ENCODE measurements at regions not wholly inside any gene's neighbourhood (a gene's known extent, or its start where the extent isn't known, plus 50 kb on each side); places are given as distances from the start of the nearest gene placed in this dataset.

- TF ChIP-seq, protein P1, sequence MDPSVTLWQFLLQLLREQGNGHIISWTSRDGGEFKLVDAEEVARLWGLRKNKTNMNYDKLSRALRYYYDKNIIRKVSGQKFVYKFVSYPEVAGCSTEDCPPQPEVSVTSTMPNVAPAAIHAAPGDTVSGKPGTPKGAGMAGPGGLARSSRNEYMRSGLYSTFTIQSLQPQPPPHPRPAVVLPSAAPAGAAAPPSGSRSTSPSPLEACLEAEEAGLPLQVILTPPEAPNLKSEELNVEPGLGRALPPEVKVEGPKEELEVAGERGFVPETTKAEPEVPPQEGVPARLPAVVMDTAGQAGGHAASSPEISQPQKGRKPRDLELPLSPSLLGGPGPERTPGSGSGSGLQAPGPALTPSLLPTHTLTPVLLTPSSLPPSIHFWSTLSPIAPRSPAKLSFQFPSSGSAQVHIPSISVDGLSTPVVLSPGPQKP (IDR thresholded peaks at IDR 0.05; ENCODE audit: low read depth, low read length) = no peak
Measured at GRCh38 chr12:15047611-15048010, 74.8 kb downstream of the PDE6H start (continued).

GRCh38 chr12:15049461-15050153 is 76.8 kb downstream of the PDE6H start:
- FAIRE-seq = no peak
- 50% methylated on average over 8 of the region's 8 CpGs for WGBS (ENCODE audit: insufficient coverage, insufficient replicate concordance, low lambda C conversion rate, missing lambda C conversion rate)
- no peak overlapping the region for H3K27ac ChIP-seq (ENCODE audit: control insufficient read depth, insufficient read depth)

DNA sequence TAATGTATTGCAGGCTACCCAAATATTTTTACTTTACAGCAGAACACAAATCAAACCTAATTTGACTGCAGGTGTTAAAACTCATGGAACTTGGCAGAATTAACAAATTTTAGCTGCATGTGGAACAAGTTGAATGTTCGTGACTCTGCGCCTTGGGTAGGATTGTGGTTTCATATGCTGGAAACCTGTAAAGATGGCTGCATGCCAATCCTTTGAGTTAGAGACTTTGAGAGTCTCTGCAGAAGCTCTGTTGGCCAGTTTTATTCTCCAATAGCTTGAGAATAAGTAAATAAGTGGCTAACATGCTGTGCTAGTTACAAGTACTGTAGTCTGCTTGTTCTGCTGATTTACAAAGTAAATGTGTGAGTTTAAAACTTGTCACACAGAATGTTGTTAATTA is 77.8 kb downstream of the PDE6H start:
- 24% methylated on average over 2 of the region's 2 CpGs for WGBS (ENCODE audit: insufficient coverage, insufficient replicate concordance, low lambda C conversion rate, missing lambda C conversion rate)
- no peak overlapping the region for H3K27ac ChIP-seq (ENCODE audit: control insufficient read depth, insufficient read depth)
- H3K4me2 ChIP-seq (ENCODE audit: control insufficient read depth, insufficient read depth) = no peak overlapping the region
- CTCF ChIA-PET = no interaction called here
- H3K4me3 ChIP-seq = no peak overlapping the region
- no peaks in the 10 kb centered on the region for H3K36me3 ChIP-seq (ENCODE audit: control insufficient read depth in 2 of 2, insufficient read depth in 2 of 2, low read length in 1 of 2)
- H3K79me2 ChIP-seq (ENCODE audit: control insufficient read depth, insufficient read depth, low read length) = no peaks in the 10 kb centered on the region
- no peaks in the 10 kb centered on the region for H3K9me3 ChIP-seq (replicated peaks; ENCODE audit: control insufficient read depth, insufficient read depth, low read length)
- intact Hi-C loops (cut with micrococcal nuclease; ENCODE audit: unreplicated experiment) = no loop called here
- no peaks in the 10 kb centered on the region for H3K27me3 ChIP-seq (replicated peaks in 1 of 2; ENCODE audit: control insufficient read depth in 2 of 2, insufficient read depth in 2 of 2, low read length in 1 of 2)
- no peak for FAIRE-seq
- no peak for ATAC-seq
- SMC1A ChIA-PET (ENCODE audit: uncharacterized antibody, unreplicated experiment) = no interaction called here
- in situ Hi-C loops (cut with MboI) = no loop called here
- RAD21 ChIA-PET (ENCODE audit: unreplicated experiment) = no interaction called here
- POLR2A ChIA-PET = no interaction called here
- no peak overlapping the region for H2AFZ ChIP-seq (ENCODE audit: control insufficient read depth, low read depth, low read length)
- BruUV-seq (replicated peaks) = no TSS peak
- H3K9ac ChIP-seq (ENCODE audit: control insufficient read depth, insufficient read depth, low read length) = no peak overlapping the region
- DNase-seq (ENCODE audit: low read depth, low spot score) = no peak
- no peaks in the 10 kb centered on the region for H4K20me1 ChIP-seq (ENCODE audit: control insufficient read depth, insufficient read depth)
- H3K4me1 ChIP-seq (ENCODE audit: control insufficient read depth, insufficient read depth, low read length) = no peaks in the 10 kb centered on the region
- TF ChIP-seq BMI1 (IDR thresholded peaks at IDR 0.05; ENCODE audit: borderline replicate concordance) (no peak), RAD51 (IDR thresholded peaks at IDR 0.05) (no peak), SIN3A (IDR thresholded peaks at IDR 0.05; ENCODE audit: low read depth, low read length) (no peak), PAX5 (IDR thresholded peaks at IDR 0.05; ENCODE audit: borderline replicate concordance, low read depth, low read length) (no peak), BHLHE40 (IDR thresholded peaks at IDR 0.05; ENCODE audit: borderline replicate concordance in 1 of 2, low read depth in 2 of 2, low read length in 1 of 2) (no peak), CHD1 (IDR thresholded peaks at IDR 0.05; ENCODE audit: low read depth, low read length) (no peak), KDM1A (IDR thresholded peaks at IDR 0.05; ENCODE audit: borderline replicate concordance) (no peak)
- TF ChIP-seq, protein P2, sequence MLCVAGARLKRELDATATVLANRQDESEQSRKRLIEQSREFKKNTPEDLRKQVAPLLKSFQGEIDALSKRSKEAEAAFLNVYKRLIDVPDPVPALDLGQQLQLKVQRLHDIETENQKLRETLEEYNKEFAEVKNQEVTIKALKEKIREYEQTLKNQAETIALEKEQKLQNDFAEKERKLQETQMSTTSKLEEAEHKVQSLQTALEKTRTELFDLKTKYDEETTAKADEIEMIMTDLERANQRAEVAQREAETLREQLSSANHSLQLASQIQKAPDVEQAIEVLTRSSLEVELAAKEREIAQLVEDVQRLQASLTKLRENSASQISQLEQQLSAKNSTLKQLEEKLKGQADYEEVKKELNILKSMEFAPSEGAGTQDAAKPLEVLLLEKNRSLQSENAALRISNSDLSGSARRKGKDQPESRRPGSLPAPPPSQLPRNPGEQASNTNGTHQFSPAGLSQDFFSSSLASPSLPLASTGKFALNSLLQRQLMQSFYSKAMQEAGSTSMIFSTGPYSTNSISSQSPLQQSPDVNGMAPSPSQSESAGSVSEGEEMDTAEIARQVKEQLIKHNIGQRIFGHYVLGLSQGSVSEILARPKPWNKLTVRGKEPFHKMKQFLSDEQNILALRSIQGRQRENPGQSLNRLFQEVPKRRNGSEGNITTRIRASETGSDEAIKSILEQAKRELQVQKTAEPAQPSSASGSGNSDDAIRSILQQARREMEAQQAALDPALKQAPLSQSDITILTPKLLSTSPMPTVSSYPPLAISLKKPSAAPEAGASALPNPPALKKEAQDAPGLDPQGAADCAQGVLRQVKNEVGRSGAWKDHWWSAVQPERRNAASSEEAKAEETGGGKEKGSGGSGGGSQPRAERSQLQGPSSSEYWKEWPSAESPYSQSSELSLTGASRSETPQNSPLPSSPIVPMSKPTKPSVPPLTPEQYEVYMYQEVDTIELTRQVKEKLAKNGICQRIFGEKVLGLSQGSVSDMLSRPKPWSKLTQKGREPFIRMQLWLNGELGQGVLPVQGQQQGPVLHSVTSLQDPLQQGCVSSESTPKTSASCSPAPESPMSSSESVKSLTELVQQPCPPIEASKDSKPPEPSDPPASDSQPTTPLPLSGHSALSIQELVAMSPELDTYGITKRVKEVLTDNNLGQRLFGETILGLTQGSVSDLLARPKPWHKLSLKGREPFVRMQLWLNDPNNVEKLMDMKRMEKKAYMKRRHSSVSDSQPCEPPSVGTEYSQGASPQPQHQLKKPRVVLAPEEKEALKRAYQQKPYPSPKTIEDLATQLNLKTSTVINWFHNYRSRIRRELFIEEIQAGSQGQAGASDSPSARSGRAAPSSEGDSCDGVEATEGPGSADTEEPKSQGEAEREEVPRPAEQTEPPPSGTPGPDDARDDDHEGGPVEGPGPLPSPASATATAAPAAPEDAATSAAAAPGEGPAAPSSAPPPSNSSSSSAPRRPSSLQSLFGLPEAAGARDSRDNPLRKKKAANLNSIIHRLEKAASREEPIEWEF (IDR thresholded peaks at IDR 0.05; ENCODE audit: insufficient replicate concordance, low read depth, low read length) = no peak

More at GRCh38 chr12:15049461-15050153, 76.8 kb downstream of the PDE6H start:
- POLR2A ChIA-PET = no interaction called here
- H2AFZ ChIP-seq (ENCODE audit: control insufficient read depth, low read depth, low read length) = no peak overlapping the region
- SMC1A ChIA-PET (ENCODE audit: uncharacterized antibody, unreplicated experiment) = no interaction called here
- H3K4me2 ChIP-seq (ENCODE audit: control insufficient read depth, insufficient read depth) = no peak overlapping the region
- ATAC-seq = no peak
- no TSS peak for BruUV-seq (replicated peaks)
- no peak for TF ChIP-seq JUNB (IDR thresholded peaks at IDR 0.05)
- H4K20me1 ChIP-seq (ENCODE audit: control insufficient read depth, insufficient read depth) = no peaks in the 10 kb centered on the region
- intact Hi-C loops (cut with micrococcal nuclease; ENCODE audit: unreplicated experiment) (no loop called here), in situ Hi-C loops (cut with MboI) (no loop called here)
- no peak overlapping the region for H3K9ac ChIP-seq (ENCODE audit: control insufficient read depth, insufficient read depth, low read length)
- CTCF ChIA-PET = interaction anchor here (0.9 kb wide), 1 partner anchor 33 kb away, joined by 4 read pairs; no protein-coding TSS in a partner anchor
- no peaks in the 10 kb centered on the region for H3K9me3 ChIP-seq (replicated peaks; ENCODE audit: control insufficient read depth, insufficient read depth, low read length)
- DNase-seq (ENCODE audit: low read depth, low spot score) = no peak
- no peaks in the 10 kb centered on the region for H3K36me3 ChIP-seq (ENCODE audit: control insufficient read depth in 2 of 2, insufficient read depth in 2 of 2, low read length in 1 of 2)
- H3K4me3 ChIP-seq = no peak overlapping the region
- RAD21 ChIA-PET (ENCODE audit: unreplicated experiment) = no interaction called here
- H3K79me2 ChIP-seq (ENCODE audit: control insufficient read depth, insufficient read depth, low read length) = no peaks in the 10 kb centered on the region
- H3K4me1 ChIP-seq (ENCODE audit: control insufficient read depth, insufficient read depth, low read length) = no peaks in the 10 kb centered on the region
- no peaks in the 10 kb centered on the region for H3K27me3 ChIP-seq (replicated peaks in 1 of 2; ENCODE audit: control insufficient read depth in 2 of 2, insufficient read depth in 2 of 2, low read length in 1 of 2)
